K562 (cell line): ENCODE measurements at regions not wholly inside any gene's neighbourhood (a gene's known extent, or its start where the extent isn't known, plus 50 kb on each side); places are given as distances from the start of the nearest gene placed in this dataset.

Experiments used
- ATAC-seq: fragments of 200-7000 bp; cut with Tn5 transposase; 3 replicates; pipeline ENCODE4 v1.9.1; 2020; ENCODE audit warnings: moderate library complexity
- BruUV-seq: library from RNA; stranded (reverse); fragments of 400-500 nt; replicated peaks from 2 replicates; lab custom pipeline; 2021; lab: Mats Ljungman, UMichigan
- CTCF ChIA-PET: fragments of 300-600 bp; formaldehyde crosslinking; extraction: SDS; loops from one replicate; lab custom pipeline; 2021; ENCODE audit warnings: low intra/inter-chr PET ratio; lab: Yijun Ruan, JAX
- POLR2A ChIA-PET: fragments of 300-600, 350-650 bp; sonication (Branson Sonifier 250); formaldehyde crosslinking; extraction: SDS; loops from one replicate; lab custom pipeline; 2021; ENCODE audit warnings: antibody characterized with exemption, inconsistent platforms; lab: Yijun Ruan, JAX
- DNase-seq, 4 experiments: peaks; one replicate each; pipeline versions ENCODE4 v3.0.0 to v3.0.0-alpha.2; 2011 to 2018; ENCODE audit warnings: low spot score in 3 of 4, mixed read lengths in 3 of 4; ENCODE audit errors: extremely low read depth in 1 of 4
- FAIRE-seq: peaks from 2 replicates; lab custom pipeline; 2011; peaks lifted over from hg19 to GRCh38; lab: Jason Lieb, UNC
- H2AFZ ChIP-seq: 2 replicates; pipeline ENCODE4 v1.6.0; 2011; ENCODE audit warnings: low read depth, low read length, control low read depth, inconsistent platforms
- H3K27ac ChIP-seq: fragments of 200-600 bp; 3 replicates; pipeline ENCODE4 v1.8.0; 2011; ENCODE audit warnings: low read depth, mild to moderate bottlenecking, control low read depth, inconsistent platforms, low read length, moderate library complexity, mixed read lengths; ENCODE audit errors: extremely low read depth
- H3K27me3 ChIP-seq, 2 experiments: fragments of 300-600 bp in 1 of 2; 2 replicates in 1 of 2; 3 replicates in 1 of 2; pipeline versions ENCODE4 v1.6.0 to v1.8.0; 2011; ENCODE audit warnings: inconsistent platforms in 2 of 2, low read length in 2 of 2, mild to moderate bottlenecking in 1 of 2, mixed read lengths in 1 of 2, moderate library complexity in 1 of 2; ENCODE audit not compliant: control insufficient read depth in 2 of 2, insufficient read depth in 2 of 2
- H3K36me3 ChIP-seq: fragments of 300-600 bp; 3 replicates; pipeline ENCODE4 v1.8.0; 2011; ENCODE audit warnings: mild to moderate bottlenecking, low read length, inconsistent platforms; ENCODE audit not compliant: control insufficient read depth, insufficient read depth
- H3K4me1 ChIP-seq, 2 experiments: fragments of 200-600 bp in 1 of 2; replicated peaks in 1 of 2; 2 replicates in 1 of 2; 3 replicates in 1 of 2; pipeline versions ENCODE4 v1.5.1 to v1.8.0; 2011; ENCODE audit warnings: inconsistent platforms in 2 of 2, low read length in 2 of 2, mild to moderate bottlenecking in 1 of 2, mixed read lengths in 1 of 2, moderate library complexity in 1 of 2; ENCODE audit not compliant: control insufficient read depth in 2 of 2, insufficient read depth in 2 of 2
- H3K4me2 ChIP-seq: 2 replicates; pipeline ENCODE4 v1.6.1; 2011; ENCODE audit warnings: low read length, control low read depth, inconsistent platforms, mixed read lengths; ENCODE audit not compliant: insufficient read depth
- H3K4me3 ChIP-seq: fragments of 200-600 bp; sonication (generic), shearing (Covaris generic); 2 replicates; pipeline ENCODE4 v1.5.1; 2016; ENCODE audit warnings: control low read depth, inconsistent platforms
- H3K79me2 ChIP-seq: fragments of 200-600 bp; 3 replicates; pipeline ENCODE4 v1.8.0; 2011; ENCODE audit warnings: low read length, inconsistent platforms; ENCODE audit not compliant: control insufficient read depth, insufficient read depth
- H3K9ac ChIP-seq, 2 experiments: 2 replicates each; pipeline versions ENCODE4 v1.6.0 to v1.6.1; 2011; ENCODE audit warnings: low read depth in 2 of 2, low read length in 2 of 2, control low read depth in 1 of 2, inconsistent platforms in 1 of 2, mild to moderate bottlenecking in 1 of 2, mixed read lengths in 1 of 2; ENCODE audit not compliant: insufficient read depth in 1 of 2
- H3K9me1 ChIP-seq: one replicate; pipeline ENCODE4 v1.6.0; 2011; ENCODE audit warnings: inconsistent platforms, mild to moderate bottlenecking, low read length, moderate library complexity; ENCODE audit not compliant: control insufficient read depth, insufficient read depth
- H3K9me3 ChIP-seq: replicated peaks from 2 replicates; pipeline ENCODE4 v1.5.1; 2011; ENCODE audit warnings: low read depth, low read length, inconsistent platforms; ENCODE audit not compliant: control insufficient read depth, insufficient read depth
- H4K20me1 ChIP-seq: replicated peaks from 2 replicates; pipeline ENCODE4 v1.6.1; 2011; ENCODE audit warnings: low read length, inconsistent platforms, mixed read lengths; ENCODE audit not compliant: control insufficient read depth, insufficient read depth
- AFF1 ChIP-seq, 2 experiments: fragments of 450-650 bp; IDR thresholded peaks; 2 replicates each; pipeline ENCODE4 v1.6.1; 2018; ENCODE audit warnings: mild to moderate bottlenecking in 2 of 2, low read depth in 1 of 2; ENCODE audit not compliant: partially characterized antibody in 2 of 2
- BCLAF1 ChIP-seq, 2 experiments: fragments of 450-650 bp in 1 of 2; IDR thresholded peaks; 2 replicates each; pipeline ENCODE4 v1.6.1; 2011 to 2017; ENCODE audit warnings: low read depth in 2 of 2, antibody characterized with exemption in 1 of 2, borderline replicate concordance in 1 of 2, low read length in 1 of 2, mild to moderate bottlenecking in 1 of 2, mixed read lengths in 1 of 2; ENCODE audit not compliant: control insufficient read depth in 1 of 2
- CHCHD3 ChIP-seq: fragments of 250-450 bp; sonication (Bioruptor Pico); IDR thresholded peaks from 2 replicates; pipeline ENCODE4 v2.1.2; 2022; ENCODE audit warnings: mild to moderate bottlenecking
- GATA2 ChIP-seq: sonication (generic); formaldehyde crosslinking; IDR thresholded peaks from 2 replicates; pipeline ENCODE4 v1.4.0; 2020; ENCODE audit warnings: mild to moderate bottlenecking, missing genetic modification reagents
- HES1 ChIP-seq: fragments of 450-650 bp; IDR thresholded peaks from 2 replicates; pipeline ENCODE4 v1.6.1; 2016; ENCODE audit warnings: low read depth, mild to moderate bottlenecking, moderate library complexity
- HMG20A ChIP-seq: fragments of 450-650 bp; formaldehyde crosslinking; conservative IDR thresholded peaks from 2 replicates; pipeline ENCODE4 v1.4.0; 2020; ENCODE audit warnings: mild to moderate bottlenecking, mixed read lengths
- PHB2 ChIP-seq: fragments of 450-650 bp; IDR thresholded peaks from 2 replicates; pipeline ENCODE4 v1.6.1; 2017; ENCODE audit warnings: low read depth
- SMAD1 ChIP-seq: fragments of 150-350 bp; IDR thresholded peaks from 2 replicates; pipeline ENCODE4 v1.6.1; 2014; ENCODE audit warnings: low read length, low read depth; ENCODE audit not compliant: partially characterized antibody
- ZBED1 ChIP-seq: IDR thresholded peaks from 2 replicates; pipeline ENCODE4 v1.6.1; 2014
- ZNF282 ChIP-seq: sonication (generic); formaldehyde crosslinking; IDR thresholded peaks from 2 replicates; pipeline ENCODE4 v1.8.1; 2023; ENCODE audit warnings: missing genetic modification reagents
- WGBS: fragments of 100-300 bp; shearing (Covaris generic); methylation state at CpG from one replicate; pipeline ENCODE4 v1.1.6; 2016; ENCODE audit warnings: low coverage, mixed read lengths; ENCODE audit not compliant: insufficient coverage; ENCODE audit errors: missing lambda C conversion rate; 5-methylcytosine and 5-hydroxymethylcytosine counted together
- in situ Hi-C: fragments of 300-500 bp; cut with MboI; formaldehyde crosslinking; loops from 4 replicates; pipeline ENCODE4 v1.15.0; 2018; ENCODE audit warnings: inconsistent platforms, mixed read lengths
- intact Hi-C: fragments of 100-400 bp; cut with micrococcal nuclease; formaldehyde crosslinking; loops from 2 replicates; pipeline ENCODE4 v1.14.2; 2022
- TF ChIP-seq, protein P1 (sequence below): fragments of 450-650 bp; IDR thresholded peaks from 2 replicates; pipeline ENCODE4 v1.6.1; 2017; ENCODE audit warnings: antibody characterized with exemption
- TF ChIP-seq, protein P2 (sequence below): fragments of 450-650 bp; IDR thresholded peaks from 2 replicates; pipeline ENCODE4 v1.6.1; 2018; ENCODE audit warnings: mild to moderate bottlenecking, low read depth; ENCODE audit not compliant: partially characterized antibody

GRCh38 chr4:33133723-33134122 is 2413.6 kb downstream of the PCDH7 start:
- Histone ChIP-seq H3K9ac (no peak overlapping the region), H3K36me3 (no peaks in the 10 kb centered on the region), H3K4me1 (no peaks in the 10 kb centered on the region), H2AFZ (no peak overlapping the region), H3K4me2 (no peak overlapping the region), H3K27ac (no peak overlapping the region), H3K9me3 (no peaks in the 10 kb centered on the region; the same call in none of the 2 replicates), H3K9me1 (no peaks in the 10 kb centered on the region), H3K79me2 (no peaks in the 10 kb centered on the region), H3K27me3 (no peaks in the 10 kb centered on the region), H3K4me3 (no peak overlapping the region), H4K20me1 (no peaks in the 10 kb centered on the region)
- ChIA-PET POLR2A (no interaction called here), CTCF (no interaction called here)
- no TSS peak for BruUV-seq
- intact Hi-C loops = no loop called here
- no peak for FAIRE-seq
- in situ Hi-C loops = no loop called here
- no peak for DNase-seq
- WGBS = 0% methylated on average over 2 of the region's 2 CpGs
- no peak for ATAC-seq
- TF ChIP-seq AFF1 (IDR thresholded peaks at IDR 0.05; ENCODE audit: low read depth in 1 of 2, partially characterized antibody in 2 of 2) = no peak
- TF ChIP-seq HES1 = no peak
- TF ChIP-seq ZBED1 = no peak
- TF ChIP-seq ZNF282 (CRISPR knock-in tag) = no peak
- TF ChIP-seq PHB2 = no peak
- TF ChIP-seq GATA2 (CRISPR knock-in tag) = no peak
- TF ChIP-seq SMAD1 = no peak
- TF ChIP-seq BCLAF1 (IDR thresholded peaks at IDR 0.05; ENCODE audit: borderline replicate concordance in 1 of 2, control insufficient read depth in 1 of 2, low read depth in 2 of 2, low read length in 1 of 2) = no peak
- TF ChIP-seq, protein P1, sequence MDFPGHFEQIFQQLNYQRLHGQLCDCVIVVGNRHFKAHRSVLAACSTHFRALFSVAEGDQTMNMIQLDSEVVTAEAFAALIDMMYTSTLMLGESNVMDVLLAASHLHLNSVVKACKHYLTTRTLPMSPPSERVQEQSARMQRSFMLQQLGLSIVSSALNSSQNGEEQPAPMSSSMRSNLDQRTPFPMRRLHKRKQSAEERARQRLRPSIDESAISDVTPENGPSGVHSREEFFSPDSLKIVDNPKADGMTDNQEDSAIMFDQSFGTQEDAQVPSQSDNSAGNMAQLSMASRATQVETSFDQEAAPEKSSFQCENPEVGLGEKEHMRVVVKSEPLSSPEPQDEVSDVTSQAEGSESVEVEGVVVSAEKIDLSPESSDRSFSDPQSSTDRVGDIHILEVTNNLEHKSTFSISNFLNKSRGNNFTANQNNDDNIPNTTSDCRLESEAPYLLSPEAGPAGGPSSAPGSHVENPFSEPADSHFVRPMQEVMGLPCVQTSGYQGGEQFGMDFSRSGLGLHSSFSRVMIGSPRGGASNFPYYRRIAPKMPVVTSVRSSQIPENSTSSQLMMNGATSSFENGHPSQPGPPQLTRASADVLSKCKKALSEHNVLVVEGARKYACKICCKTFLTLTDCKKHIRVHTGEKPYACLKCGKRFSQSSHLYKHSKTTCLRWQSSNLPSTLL = no peak
- TF ChIP-seq, protein P2, sequence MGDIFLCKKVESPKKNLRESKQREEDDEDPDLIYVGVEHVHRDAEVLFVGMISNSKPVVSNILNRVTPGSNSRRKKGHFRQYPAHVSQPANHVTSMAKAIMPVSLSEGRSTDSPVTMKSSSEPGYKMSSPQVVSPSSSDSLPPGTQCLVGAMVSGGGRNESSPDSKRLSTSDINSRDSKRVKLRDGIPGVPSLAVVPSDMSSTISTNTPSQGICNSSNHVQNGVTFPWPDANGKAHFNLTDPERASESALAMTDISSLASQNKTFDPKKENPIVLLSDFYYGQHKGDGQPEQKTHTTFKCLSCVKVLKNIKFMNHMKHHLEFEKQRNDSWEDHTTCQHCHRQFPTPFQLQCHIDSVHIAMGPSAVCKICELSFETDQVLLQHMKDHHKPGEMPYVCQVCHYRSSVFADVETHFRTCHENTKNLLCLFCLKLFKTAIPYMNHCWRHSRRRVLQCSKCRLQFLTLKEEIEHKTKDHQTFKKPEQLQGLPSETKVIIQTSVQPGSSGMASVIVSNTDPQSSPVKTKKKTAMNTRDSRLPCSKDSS = no peak
- no peak for TF ChIP-seq CHCHD3
- no peak for TF ChIP-seq HMG20A
